HepG2 (cell line): ENCODE measurements at regions not wholly inside any gene's neighbourhood (a gene's known extent, or its start where the extent isn't known, plus 50 kb on each side); places are given as distances from the start of the nearest gene placed in this dataset.

Source experiments
- ATF7-NPFF ChIP-seq: sonication (generic); formaldehyde crosslinking; IDR thresholded peaks from 2 replicates; pipeline ENCODE4 v1.8.1; 2023; ENCODE audit warnings: mild to moderate bottlenecking, low read depth, missing genetic modification reagents, moderate library complexity
- CEBPB ChIP-seq: IDR thresholded peaks from 2 replicates; pipeline ENCODE4 v1.6.1; 2011; ENCODE audit warnings: low read depth, low read length, improper control_type of control experiment, borderline replicate concordance
- CREBL2 ChIP-seq: sonication (generic); formaldehyde crosslinking; IDR thresholded peaks from 2 replicates; pipeline ENCODE4 v1.8.1; 2023; ENCODE audit warnings: missing genetic modification reagents, mild to moderate bottlenecking, borderline replicate concordance
- E2F2 ChIP-seq: sonication (generic); formaldehyde crosslinking; IDR thresholded peaks from 2 replicates; pipeline ENCODE4 v1.4.0; 2020; ENCODE audit warnings: missing genetic modification reagents, borderline replicate concordance
- ELF4 ChIP-seq: sonication (generic); formaldehyde crosslinking; IDR thresholded peaks from 2 replicates; pipeline ENCODE4 v1.5.0; 2020; ENCODE audit warnings: missing genetic modification reagents, mild to moderate bottlenecking, moderate library complexity, borderline replicate concordance
- ELK4 ChIP-seq: sonication (generic); formaldehyde crosslinking; IDR thresholded peaks from 2 replicates; pipeline ENCODE4 v1.9.0; 2021; ENCODE audit warnings: missing genetic modification reagents, borderline replicate concordance
- HMGA1 ChIP-seq: sonication (generic); formaldehyde crosslinking; conservative IDR thresholded peaks from 2 replicates; pipeline ENCODE4 v1.4.0; 2020; ENCODE audit warnings: missing genetic modification reagents
- IKZF1 ChIP-seq: fragments of 450-650 bp; IDR thresholded peaks from 2 replicates; pipeline ENCODE4 v1.7.1; 2016
- KLF11 ChIP-seq: IDR thresholded peaks from 2 replicates; pipeline ENCODE4 v1.6.1; 2016; ENCODE audit warnings: missing compliant biosample characterization
- KMT2B ChIP-seq: IDR thresholded peaks from 2 replicates; pipeline ENCODE4 v1.6.1; 2016; ENCODE audit warnings: missing genetic modification reagents, missing compliant biosample characterization
- NFATC3 ChIP-seq: sonication (generic); formaldehyde crosslinking; IDR thresholded peaks from 2 replicates; pipeline ENCODE4 v1.5.1; 2020; ENCODE audit warnings: mild to moderate bottlenecking, missing genetic modification reagents
- PPARG ChIP-seq: conservative IDR thresholded peaks from 2 replicates; pipeline ENCODE4 v1.6.1; 2016; ENCODE audit warnings: missing biosample characterization, missing genetic modification reagents
- PRMT3 ChIP-seq: sonication (generic); formaldehyde crosslinking; IDR thresholded peaks from 2 replicates; pipeline ENCODE4 v1.8.1; 2022; ENCODE audit warnings: low read depth, mild to moderate bottlenecking, moderate library complexity, missing genetic modification reagents, borderline replicate concordance
- SCMH1 ChIP-seq: sonication (generic); formaldehyde crosslinking; IDR thresholded peaks from 2 replicates; pipeline ENCODE4 v1.9.0; 2021; ENCODE audit warnings: missing genetic modification reagents, mild to moderate bottlenecking, borderline replicate concordance
- TBP ChIP-seq: sonication (generic); formaldehyde crosslinking; IDR thresholded peaks from 2 replicates; pipeline ENCODE4 v1.5.0; 2020; ENCODE audit warnings: missing genetic modification reagents
- TCF7L2 ChIP-seq: IDR thresholded peaks from 2 replicates; pipeline ENCODE4 v1.6.1; 2011; ENCODE audit warnings: mild to moderate bottlenecking, low read depth, low read length, moderate library complexity
- TSC22D2 ChIP-seq: sonication (generic); formaldehyde crosslinking; IDR thresholded peaks from 2 replicates; pipeline ENCODE4 v1.5.1; 2020; ENCODE audit warnings: missing genetic modification reagents, mild to moderate bottlenecking, borderline replicate concordance
- UBTF ChIP-seq: sonication (generic); formaldehyde crosslinking; IDR thresholded peaks from 2 replicates; pipeline ENCODE4 v1.4.0; 2020; ENCODE audit warnings: mild to moderate bottlenecking, missing genetic modification reagents
- XRCC5 ChIP-seq: fragments of 200-400 bp; formaldehyde crosslinking; optimal IDR thresholded peaks from 2 replicates; pipeline ENCODE3; 2017; ENCODE audit warnings: mild to moderate bottlenecking, low read length
- ZKSCAN1 ChIP-seq: fragments of 150-350 bp; IDR thresholded peaks from 2 replicates; pipeline ENCODE4 v1.6.1; 2014; ENCODE audit warnings: low read length
- ZNF224 ChIP-seq: sonication (generic); formaldehyde crosslinking; IDR thresholded peaks from 2 replicates; pipeline ENCODE4 v1.5.0; 2020; ENCODE audit warnings: mild to moderate bottlenecking, missing genetic modification reagents
- ZNF256 ChIP-seq: sonication (generic); formaldehyde crosslinking; conservative IDR thresholded peaks from 2 replicates; pipeline ENCODE4 v1.4.0; 2020; ENCODE audit warnings: missing genetic modification reagents
- ZNF280B ChIP-seq: sonication (generic); formaldehyde crosslinking; IDR thresholded peaks from 2 replicates; pipeline ENCODE4 v1.5.0; 2020; ENCODE audit warnings: missing genetic modification reagents, mild to moderate bottlenecking, borderline replicate concordance
- ZNF326 ChIP-seq: sonication (generic); formaldehyde crosslinking; IDR thresholded peaks from 2 replicates; pipeline ENCODE4 v1.4.0; 2020; ENCODE audit warnings: missing genetic modification reagents, borderline replicate concordance
- ZNF460 ChIP-seq: sonication (generic); formaldehyde crosslinking; IDR thresholded peaks from 2 replicates; pipeline ENCODE4 v1.5.1; 2020; ENCODE audit warnings: missing genetic modification reagents, mild to moderate bottlenecking, borderline replicate concordance
- ZNF605 ChIP-seq: sonication (generic); formaldehyde crosslinking; IDR thresholded peaks from 2 replicates; pipeline ENCODE4 v1.8.0; 2022; ENCODE audit warnings: mild to moderate bottlenecking, missing genetic modification reagents

- TF ChIP-seq ATF7-NPFF (CRISPR knock-in tag) (no peak), ZNF460 (no peak), KLF11 (CRISPR knock-in tag) (no peak), SCMH1 (CRISPR knock-in tag) (no peak), ELK4 (CRISPR knock-in tag) (no peak), IKZF1 (no peak), KMT2B (CRISPR knock-in tag) (no peak), ZNF605 (peak; percentile 48; the same call in 1 of the 2 replicates), E2F2 (CRISPR knock-in tag) (no peak), XRCC5 (no peak), ELF4 (CRISPR knock-in tag) (no peak), UBTF (0 out of 2 replicates have a peak, but pooled peaks have one; percentile 26), PRMT3 (no peak), NFATC3 (no peak), ZNF256 (no peak), TSC22D2 (CRISPR knock-in tag) (no peak), CEBPB (no peak), TBP (CRISPR knock-in tag) (no peak), ZNF326 (CRISPR knock-in tag) (no peak), ZNF224 (CRISPR knock-in tag) (no peak), HMGA1 (CRISPR knock-in tag) (no peak), ZKSCAN1 (0 out of 2 replicates have a peak, but pooled peaks have one; percentile 7), CREBL2 (CRISPR knock-in tag) (no peak), PPARG (CRISPR knock-in tag) (peak; percentile 73; the same call in 1 of the 2 replicates), TCF7L2 (no peak), ZNF280B (CRISPR knock-in tag) (no peak)
Observed at GRCh38 chr2:47313141-47313691, 55.9 kb upstream of the EPCAM start (continued).
